ENCODE measurements at regions not wholly inside any gene's neighbourhood (a gene's known extent, or its start where the extent isn't known, plus 50 kb on each side); places are given as distances from the start of the nearest gene placed in this dataset.

- TF ChIP-seq RAD21 (IDR thresholded peaks at IDR 0.05; ENCODE audit: low read length) (no peak), POLR2A (IDR thresholded peaks at IDR 0.05; ENCODE audit: low read depth, low read length) (no peak), SMC3 (IDR thresholded peaks at IDR 0.05; ENCODE audit: low read depth, low read length) (no peak), NFE2L2 (IDR thresholded peaks at IDR 0.05; ENCODE audit: low read depth, low read length) (no peak), MAFK (IDR thresholded peaks at IDR 0.05; ENCODE audit: low read depth, low read length) (no peak), RCOR1 (IDR thresholded peaks at IDR 0.05; ENCODE audit: insufficient replicate concordance, low read length) (no peak), CEBPB (IDR thresholded peaks at IDR 0.05; ENCODE audit: low read depth, low read length) (no peak)
- TF ChIP-seq, protein P1, sequence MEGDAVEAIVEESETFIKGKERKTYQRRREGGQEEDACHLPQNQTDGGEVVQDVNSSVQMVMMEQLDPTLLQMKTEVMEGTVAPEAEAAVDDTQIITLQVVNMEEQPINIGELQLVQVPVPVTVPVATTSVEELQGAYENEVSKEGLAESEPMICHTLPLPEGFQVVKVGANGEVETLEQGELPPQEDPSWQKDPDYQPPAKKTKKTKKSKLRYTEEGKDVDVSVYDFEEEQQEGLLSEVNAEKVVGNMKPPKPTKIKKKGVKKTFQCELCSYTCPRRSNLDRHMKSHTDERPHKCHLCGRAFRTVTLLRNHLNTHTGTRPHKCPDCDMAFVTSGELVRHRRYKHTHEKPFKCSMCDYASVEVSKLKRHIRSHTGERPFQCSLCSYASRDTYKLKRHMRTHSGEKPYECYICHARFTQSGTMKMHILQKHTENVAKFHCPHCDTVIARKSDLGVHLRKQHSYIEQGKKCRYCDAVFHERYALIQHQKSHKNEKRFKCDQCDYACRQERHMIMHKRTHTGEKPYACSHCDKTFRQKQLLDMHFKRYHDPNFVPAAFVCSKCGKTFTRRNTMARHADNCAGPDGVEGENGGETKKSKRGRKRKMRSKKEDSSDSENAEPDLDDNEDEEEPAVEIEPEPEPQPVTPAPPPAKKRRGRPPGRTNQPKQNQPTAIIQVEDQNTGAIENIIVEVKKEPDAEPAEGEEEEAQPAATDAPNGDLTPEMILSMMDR (conservative IDR thresholded peaks at IDR 0.05; ENCODE audit: low read depth, low read length): no peak
Observed at GRCh38 chr12:130081117-130081805, 81.0 kb upstream of the FZD10 start.

All from IMR-90 (cell line).